ENCODE measurements at regions not wholly inside any gene's neighbourhood (a gene's known extent, or its start where the extent isn't known, plus 50 kb on each side); places are given as distances from the start of the nearest gene placed in this dataset.

DNA sequence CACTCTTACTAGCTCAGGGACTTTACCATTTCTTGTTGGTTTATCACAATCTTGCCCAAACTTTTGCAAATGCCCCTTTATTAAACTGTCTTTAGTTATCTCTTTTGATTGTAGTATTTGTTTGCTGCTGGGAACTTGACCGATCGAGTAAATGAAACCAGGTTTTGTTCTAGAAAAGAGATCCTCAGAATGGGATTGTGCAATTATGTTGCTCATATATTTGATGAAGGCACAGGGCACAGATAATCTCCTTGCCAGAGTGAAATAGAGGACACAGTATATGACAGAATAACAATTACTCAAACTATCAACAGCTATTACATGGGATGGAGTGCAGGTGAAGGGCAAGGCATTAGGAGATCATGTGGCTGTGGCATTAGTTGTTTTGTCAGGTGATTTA, 216.6 kb upstream of the RASGRP1 start:
- Histone ChIP-seq H3K4me1 (ENCODE audit: control insufficient read depth, insufficient read depth, low read length) (no peaks in the 10 kb centered on the region), H3K27ac (ENCODE audit: low read length) (no peak overlapping the region), H3K9me3 (ENCODE audit: control insufficient read depth, insufficient read depth, low read depth, low read length) (no peaks in the 10 kb centered on the region), H3K36me3 (ENCODE audit: control insufficient read depth, insufficient read depth, low read length) (no peaks in the 10 kb centered on the region), H3K4me3 (ENCODE audit: low read depth in 2 of 2, low read length in 2 of 2) (no peak overlapping the region), H3K27me3 (ENCODE audit: control insufficient read depth, insufficient read depth, low read length) (no peaks in the 10 kb centered on the region)
- DNase-seq (ENCODE audit: low read depth, low spot score) (no peak), ATAC-seq (no peak)
- no peak for TF ChIP-seq POLR2AphosphoS5 (IDR thresholded peaks at IDR 0.05; ENCODE audit: low read depth, low read length)
- TF ChIP-seq, protein P1, sequence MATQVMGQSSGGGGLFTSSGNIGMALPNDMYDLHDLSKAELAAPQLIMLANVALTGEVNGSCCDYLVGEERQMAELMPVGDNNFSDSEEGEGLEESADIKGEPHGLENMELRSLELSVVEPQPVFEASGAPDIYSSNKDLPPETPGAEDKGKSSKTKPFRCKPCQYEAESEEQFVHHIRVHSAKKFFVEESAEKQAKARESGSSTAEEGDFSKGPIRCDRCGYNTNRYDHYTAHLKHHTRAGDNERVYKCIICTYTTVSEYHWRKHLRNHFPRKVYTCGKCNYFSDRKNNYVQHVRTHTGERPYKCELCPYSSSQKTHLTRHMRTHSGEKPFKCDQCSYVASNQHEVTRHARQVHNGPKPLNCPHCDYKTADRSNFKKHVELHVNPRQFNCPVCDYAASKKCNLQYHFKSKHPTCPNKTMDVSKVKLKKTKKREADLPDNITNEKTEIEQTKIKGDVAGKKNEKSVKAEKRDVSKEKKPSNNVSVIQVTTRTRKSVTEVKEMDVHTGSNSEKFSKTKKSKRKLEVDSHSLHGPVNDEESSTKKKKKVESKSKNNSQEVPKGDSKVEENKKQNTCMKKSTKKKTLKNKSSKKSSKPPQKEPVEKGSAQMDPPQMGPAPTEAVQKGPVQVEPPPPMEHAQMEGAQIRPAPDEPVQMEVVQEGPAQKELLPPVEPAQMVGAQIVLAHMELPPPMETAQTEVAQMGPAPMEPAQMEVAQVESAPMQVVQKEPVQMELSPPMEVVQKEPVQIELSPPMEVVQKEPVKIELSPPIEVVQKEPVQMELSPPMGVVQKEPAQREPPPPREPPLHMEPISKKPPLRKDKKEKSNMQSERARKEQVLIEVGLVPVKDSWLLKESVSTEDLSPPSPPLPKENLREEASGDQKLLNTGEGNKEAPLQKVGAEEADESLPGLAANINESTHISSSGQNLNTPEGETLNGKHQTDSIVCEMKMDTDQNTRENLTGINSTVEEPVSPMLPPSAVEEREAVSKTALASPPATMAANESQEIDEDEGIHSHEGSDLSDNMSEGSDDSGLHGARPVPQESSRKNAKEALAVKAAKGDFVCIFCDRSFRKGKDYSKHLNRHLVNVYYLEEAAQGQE (IDR thresholded peaks at IDR 0.05; ENCODE audit: insufficient read depth in 1 of 2, low read depth in 2 of 2, low read length in 1 of 2): no peak
- TF ChIP-seq TCF7L2 (IDR thresholded peaks at IDR 0.05; ENCODE audit: low read depth, low read length): no peak
- TF ChIP-seq, protein P2, sequence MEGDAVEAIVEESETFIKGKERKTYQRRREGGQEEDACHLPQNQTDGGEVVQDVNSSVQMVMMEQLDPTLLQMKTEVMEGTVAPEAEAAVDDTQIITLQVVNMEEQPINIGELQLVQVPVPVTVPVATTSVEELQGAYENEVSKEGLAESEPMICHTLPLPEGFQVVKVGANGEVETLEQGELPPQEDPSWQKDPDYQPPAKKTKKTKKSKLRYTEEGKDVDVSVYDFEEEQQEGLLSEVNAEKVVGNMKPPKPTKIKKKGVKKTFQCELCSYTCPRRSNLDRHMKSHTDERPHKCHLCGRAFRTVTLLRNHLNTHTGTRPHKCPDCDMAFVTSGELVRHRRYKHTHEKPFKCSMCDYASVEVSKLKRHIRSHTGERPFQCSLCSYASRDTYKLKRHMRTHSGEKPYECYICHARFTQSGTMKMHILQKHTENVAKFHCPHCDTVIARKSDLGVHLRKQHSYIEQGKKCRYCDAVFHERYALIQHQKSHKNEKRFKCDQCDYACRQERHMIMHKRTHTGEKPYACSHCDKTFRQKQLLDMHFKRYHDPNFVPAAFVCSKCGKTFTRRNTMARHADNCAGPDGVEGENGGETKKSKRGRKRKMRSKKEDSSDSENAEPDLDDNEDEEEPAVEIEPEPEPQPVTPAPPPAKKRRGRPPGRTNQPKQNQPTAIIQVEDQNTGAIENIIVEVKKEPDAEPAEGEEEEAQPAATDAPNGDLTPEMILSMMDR (IDR thresholded peaks at IDR 0.05): no peak
- TF ChIP-seq SIN3A (IDR thresholded peaks at IDR 0.05; ENCODE audit: borderline replicate concordance, insufficient read depth, low read depth, low read length): no peak
- intact Hi-C loops (cut with micrococcal nuclease; ENCODE audit: unreplicated experiment): no loop called here
- CTCF ChIA-PET: no interaction called here
- in situ Hi-C loops (cut with HindIII; ENCODE audit: low pct_unique_long_range_greater_than_20kb, low sequenced_read_pairs): no loop called here
- BruUV-seq (replicated peaks): no TSS peak
- POLR2A ChIA-PET: no interaction called here

DNA sequence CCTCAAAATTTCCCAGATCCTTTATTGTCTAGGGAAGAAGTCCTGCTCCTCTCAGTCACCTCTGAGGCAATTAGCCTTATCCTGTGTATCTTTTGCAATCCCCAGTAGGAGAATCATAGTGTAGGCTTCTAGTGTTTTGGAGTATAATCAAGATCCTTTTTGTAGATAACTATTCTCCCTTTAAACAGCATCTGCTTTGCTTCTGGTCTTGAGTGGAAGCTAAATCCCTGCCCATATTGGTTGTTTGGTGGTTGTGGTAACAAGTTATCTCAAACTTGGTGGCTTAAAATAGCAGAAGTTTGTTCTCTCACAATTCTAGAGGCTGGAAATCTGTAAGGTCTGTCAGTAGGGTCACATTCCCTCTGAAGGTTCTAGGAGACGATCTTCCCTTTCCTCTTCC, 217.5 kb upstream of the RASGRP1 start:
- ChIA-PET POLR2A (no interaction called here), CTCF (no interaction called here)
- in situ Hi-C loops (cut with HindIII; ENCODE audit: low pct_unique_long_range_greater_than_20kb, low sequenced_read_pairs) (no loop called here), intact Hi-C loops (cut with micrococcal nuclease; ENCODE audit: unreplicated experiment) (no loop called here)
- no peaks in the 10 kb centered on the region for H3K36me3 ChIP-seq (ENCODE audit: control insufficient read depth, insufficient read depth, low read length)
- ATAC-seq (no peak), DNase-seq (ENCODE audit: low read depth, low spot score) (no peak)
- no peak overlapping the region for H3K27ac ChIP-seq (ENCODE audit: low read length)
- TF ChIP-seq, protein P2 (IDR thresholded peaks at IDR 0.05): no peak
- no peak for TF ChIP-seq TCF7L2 (IDR thresholded peaks at IDR 0.05; ENCODE audit: low read depth, low read length)
- no peaks in the 10 kb centered on the region for H3K27me3 ChIP-seq (ENCODE audit: control insufficient read depth, insufficient read depth, low read length)
- no peak overlapping the region for H3K4me3 ChIP-seq (ENCODE audit: low read depth in 2 of 2, low read length in 2 of 2)
- BruUV-seq (replicated peaks): no TSS peak
- no peaks in the 10 kb centered on the region for H3K9me3 ChIP-seq (ENCODE audit: control insufficient read depth, insufficient read depth, low read depth, low read length)
- H3K4me1 ChIP-seq (ENCODE audit: control insufficient read depth, insufficient read depth, low read length): no peaks in the 10 kb centered on the region

DNA sequence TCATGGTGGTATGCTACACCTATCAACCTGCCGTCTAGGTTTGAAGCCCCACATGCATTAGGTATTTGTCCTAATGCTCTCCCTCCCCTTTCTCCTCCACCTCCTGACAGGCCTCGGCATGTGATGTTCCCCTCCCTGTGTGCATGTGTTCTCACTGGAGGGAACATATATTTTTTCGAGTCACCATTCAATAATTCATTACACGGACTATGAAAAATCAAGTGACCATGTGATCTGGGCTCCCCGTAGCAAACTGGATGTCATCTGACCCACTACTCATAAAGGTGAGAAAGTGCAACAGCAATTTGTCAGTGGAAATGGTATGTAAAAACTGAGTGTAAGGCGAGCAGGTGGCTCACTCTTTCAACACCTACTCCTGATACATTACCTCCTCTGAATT, 224.3 kb upstream of the RASGRP1 start:
- TF ChIP-seq POLR2AphosphoS5 (IDR thresholded peaks at IDR 0.05; ENCODE audit: low read depth, low read length): no peak
- no peak for TF ChIP-seq TCF7L2 (IDR thresholded peaks at IDR 0.05; ENCODE audit: low read depth, low read length)
- TF ChIP-seq, protein P1 (IDR thresholded peaks at IDR 0.05; ENCODE audit: insufficient read depth in 1 of 2, low read depth in 2 of 2, low read length in 1 of 2): no peak
- no peak for TF ChIP-seq SIN3A (IDR thresholded peaks at IDR 0.05; ENCODE audit: borderline replicate concordance, insufficient read depth, low read depth, low read length)
- TF ChIP-seq, protein P2 (IDR thresholded peaks at IDR 0.05): no peak
- DNase-seq (ENCODE audit: low read depth, low spot score): no peak
- H3K27ac ChIP-seq (ENCODE audit: low read length): no peak overlapping the region
- in situ Hi-C loops (cut with HindIII; ENCODE audit: low pct_unique_long_range_greater_than_20kb, low sequenced_read_pairs) (no loop called here), intact Hi-C loops (cut with micrococcal nuclease; ENCODE audit: unreplicated experiment) (no loop called here)
- H3K4me3 ChIP-seq (ENCODE audit: low read depth in 2 of 2, low read length in 2 of 2): no peak overlapping the region
- CTCF ChIA-PET: no interaction called here
- no peak for ATAC-seq
- H3K9me3 ChIP-seq (ENCODE audit: control insufficient read depth, insufficient read depth, low read depth, low read length): no peaks in the 10 kb centered on the region
- H3K4me1 ChIP-seq (ENCODE audit: control insufficient read depth, insufficient read depth, low read length): no peaks in the 10 kb centered on the region
- no TSS peak for BruUV-seq (replicated peaks)
- no peaks in the 10 kb centered on the region for H3K36me3 ChIP-seq (ENCODE audit: control insufficient read depth, insufficient read depth, low read length)
- POLR2A ChIA-PET: no interaction called here
- H3K27me3 ChIP-seq (ENCODE audit: control insufficient read depth, insufficient read depth, low read length): no peaks in the 10 kb centered on the region

All from Panc1 (cell line).